Activated CD8-positive, alpha-beta memory T cell treated with anti-CD3 and anti-CD28 coated beads, Interleukin-2, amount 50 U/mL, for 48 hours (primary cell): ENCODE measurements at regions not wholly inside any gene's neighbourhood (a gene's known extent, or its start where the extent isn't known, plus 50 kb on each side); places are given as distances from the start of the nearest gene placed in this dataset.
"Not testable (repeated sequence)": the region's sequence is repeated elsewhere in the genome, so short reads cannot be mapped to it uniquely, and the experiment has no call there.

ENCODE experiments used
- DNase-seq: peaks from one replicate; pipeline ENCODE4 v3.0.0-alpha.2; 2020

DNA sequence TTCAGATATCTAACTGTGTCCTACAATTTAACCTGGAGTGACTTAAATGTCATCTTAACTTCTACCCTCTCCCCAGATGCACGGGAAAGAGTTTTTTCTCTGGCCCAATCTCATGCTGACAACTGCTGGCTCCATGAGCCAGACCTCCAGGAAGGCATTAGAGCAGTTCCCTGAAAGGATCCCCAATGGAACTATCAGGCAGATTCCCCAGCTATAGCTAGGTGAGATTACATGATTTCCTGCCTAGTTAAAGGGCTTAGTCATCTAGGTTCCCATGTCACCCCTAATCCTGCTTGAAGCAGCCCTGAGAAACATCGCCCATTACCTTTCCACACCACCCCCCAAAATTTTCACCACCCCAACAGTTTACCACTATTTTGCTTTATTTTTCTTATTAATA is 373.5 kb upstream of the TRPC7 start:
- no peak for DNase-seq

GRCh38 chr5:136736021-136736420 is 370.7 kb upstream of the TRPC7 start:
- no peak for DNase-seq

GRCh38 chr5:136735611-136736010 is 370.3 kb upstream of the TRPC7 start:
- not testable (repeated sequence) for DNase-seq

DNA sequence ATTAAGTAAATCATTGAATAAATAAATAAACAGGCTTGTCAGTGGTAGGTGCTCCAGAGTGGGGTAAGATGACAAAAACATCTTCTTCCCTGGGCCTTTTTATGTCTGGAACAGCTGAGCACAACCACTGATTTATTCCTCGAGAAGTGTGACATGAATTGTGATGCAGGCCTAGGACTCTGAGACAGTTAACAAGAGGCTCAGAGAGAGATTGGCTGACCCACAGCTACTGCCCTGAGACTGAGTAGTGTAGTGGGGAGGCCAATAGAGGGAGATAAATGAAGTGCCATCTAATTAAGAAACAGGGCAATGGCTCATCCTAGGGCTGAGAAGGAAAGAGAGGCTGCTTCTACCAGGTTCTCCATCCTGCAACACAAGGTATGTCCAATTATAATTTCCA is 369.3 kb upstream of the TRPC7 start:
- no peak for DNase-seq

DNA sequence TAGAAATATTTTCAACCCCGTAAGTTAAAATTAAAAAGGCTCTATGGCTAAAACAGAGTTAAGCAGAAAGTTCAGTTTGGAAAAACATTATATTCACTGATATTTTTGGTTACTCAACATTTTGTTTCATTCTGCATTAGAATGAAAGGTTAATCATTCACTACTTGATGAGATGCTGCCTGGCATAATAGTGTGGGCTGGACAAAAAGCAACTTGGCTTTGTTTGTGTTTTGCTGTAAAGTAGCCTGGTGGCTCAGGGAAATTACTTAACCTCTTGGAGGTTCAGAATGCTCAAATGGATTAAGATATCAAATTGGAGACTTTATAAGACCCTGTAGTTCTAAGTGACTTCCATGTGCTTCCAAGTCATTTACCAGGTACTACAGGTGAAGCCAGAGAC is 367.4 kb upstream of the TRPC7 start:
- no peak for DNase-seq

GRCh38 chr5:136731241-136731900 is 366.0 kb upstream of the TRPC7 start:
- DNase-seq, result no peak

DNA sequence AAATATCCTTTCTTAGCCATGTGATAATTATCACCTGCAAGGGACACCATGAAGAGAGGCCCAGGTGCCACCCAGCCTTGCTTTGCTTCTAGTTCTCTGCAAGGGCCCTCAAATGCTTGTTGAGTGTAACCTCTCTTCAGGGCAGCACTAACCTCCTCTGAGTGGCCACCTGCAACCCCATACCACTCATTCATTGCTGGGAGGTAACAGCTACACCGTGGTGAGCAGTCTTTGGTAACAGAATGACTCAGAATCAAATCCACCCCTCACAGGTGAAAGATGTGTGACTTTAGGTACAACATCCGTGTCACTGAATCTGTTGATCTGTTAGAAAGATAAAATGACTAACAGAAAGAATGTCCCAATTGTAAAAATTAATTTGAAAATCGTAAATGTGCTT is 365.1 kb upstream of the TRPC7 start:
- no peak for DNase-seq

GRCh38 chr5:136729901-136730355 is 364.6 kb upstream of the TRPC7 start:
- DNase-seq, result no peak

DNA sequence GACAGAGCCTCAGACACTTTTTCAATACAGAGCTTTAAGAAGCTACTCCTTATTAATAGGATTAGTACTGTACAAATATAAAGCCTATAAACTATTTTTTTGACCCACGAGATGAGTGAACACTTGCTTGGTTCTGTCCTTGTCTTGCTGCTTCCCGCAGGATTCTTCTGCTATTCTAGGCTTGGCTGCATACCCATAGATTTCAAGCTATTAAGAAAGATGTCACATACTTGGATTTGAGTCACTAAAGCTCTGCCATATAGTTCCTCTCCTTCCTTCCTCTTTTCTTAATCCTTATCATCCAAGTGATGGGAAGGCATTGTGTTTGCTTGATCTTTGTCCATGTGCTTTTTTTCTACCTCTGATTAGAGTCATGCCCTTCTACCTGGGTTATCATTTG is 361.2 kb upstream of the TRPC7 start:
- no peak for DNase-seq

DNA sequence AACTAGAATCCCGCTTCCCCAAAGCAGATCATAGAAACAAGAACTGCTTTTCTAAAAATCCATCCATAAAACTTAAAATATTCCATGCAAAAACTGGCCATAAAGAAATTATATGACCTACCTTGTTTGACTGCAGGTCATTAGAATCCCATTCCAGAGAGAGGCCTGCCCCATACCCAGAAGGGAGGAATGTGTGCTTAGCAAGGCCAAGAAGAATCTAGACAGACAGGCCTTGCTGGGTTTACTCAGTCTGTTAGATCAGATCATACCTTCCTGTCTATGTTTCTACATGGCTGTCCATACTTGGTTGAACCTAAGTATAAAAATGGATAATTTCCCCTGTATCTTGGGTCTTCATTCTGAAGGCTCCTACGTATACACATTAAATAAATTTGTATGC is 358.8 kb upstream of the TRPC7 start:
- no peak for DNase-seq

- DNase-seq, result no peak
Measured at GRCh38 chr5:136722581-136722980, 357.2 kb upstream of the TRPC7 start.

GRCh38 chr5:136722086-136722485 is 356.7 kb upstream of the TRPC7 start:
- DNase-seq, result no peak

- no peak for DNase-seq
Measured at GRCh38 chr5:136720674-136721073, 355.3 kb upstream of the TRPC7 start.

- DNase-seq, result no peak
Measured at GRCh38 chr5:136717917-136718316, 352.6 kb upstream of the TRPC7 start.

GRCh38 chr5:136714286-136714685 is 348.9 kb upstream of the TRPC7 start:
- DNase-seq, result no peak

- no peak for DNase-seq
Measured at GRCh38 chr5:136712628-136713027, 347.3 kb upstream of the TRPC7 start.

GRCh38 chr5:136710834-136711233 is 345.5 kb upstream of the TRPC7 start:
- no peak for DNase-seq

- DNase-seq, result no peak
Measured at GRCh38 chr5:136703706-136704105, 338.4 kb upstream of the TRPC7 start.

DNA sequence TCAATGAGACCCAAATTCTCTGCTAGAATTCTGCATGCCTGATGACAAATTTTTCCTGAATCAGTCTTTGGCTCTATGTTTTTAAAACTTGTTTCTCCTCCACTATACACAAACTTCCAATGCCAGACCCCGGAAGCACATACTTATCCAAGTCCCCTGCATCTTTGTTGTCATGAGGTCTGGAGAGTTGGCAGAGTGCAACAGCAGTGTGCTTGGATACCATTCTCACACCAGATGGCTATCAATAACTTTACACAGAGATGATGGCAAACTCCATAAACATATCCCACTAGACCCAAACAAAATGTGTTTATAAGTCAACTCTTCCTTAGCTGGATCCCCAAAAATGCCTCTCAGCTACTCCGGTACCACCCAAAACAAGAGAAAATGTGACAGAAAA is 337.7 kb upstream of the TRPC7 start:
- no peak for DNase-seq

GRCh38 chr5:136701191-136701590 is 335.8 kb upstream of the TRPC7 start:
- DNase-seq, result no peak

- no peak for DNase-seq
Measured at GRCh38 chr5:136699651-136700050, 334.3 kb upstream of the TRPC7 start.

- no peak for DNase-seq
Measured at GRCh38 chr5:136698970-136699369, 333.6 kb upstream of the TRPC7 start.

GRCh38 chr5:136694258-136694657 is 328.9 kb upstream of the TRPC7 start:
- no peak for DNase-seq

DNA sequence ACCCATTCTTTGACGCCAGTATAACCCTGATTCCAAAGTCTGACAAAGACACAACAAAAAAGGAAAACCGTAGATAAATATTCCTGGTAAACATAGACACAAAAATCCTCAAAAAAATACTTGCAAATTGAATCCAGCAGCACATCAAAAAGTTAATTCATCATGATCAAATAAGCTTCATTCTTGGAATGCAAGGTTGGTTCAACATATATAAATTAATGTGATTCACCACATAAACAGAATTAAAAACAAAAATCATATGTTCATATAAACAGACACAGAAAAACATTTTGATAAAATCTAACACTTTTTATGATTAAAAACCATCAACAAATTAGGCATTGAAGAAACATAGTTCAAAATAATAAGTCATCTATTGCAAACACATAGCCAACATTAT is 324.2 kb upstream of the TRPC7 start:
- no peak for DNase-seq

DNA sequence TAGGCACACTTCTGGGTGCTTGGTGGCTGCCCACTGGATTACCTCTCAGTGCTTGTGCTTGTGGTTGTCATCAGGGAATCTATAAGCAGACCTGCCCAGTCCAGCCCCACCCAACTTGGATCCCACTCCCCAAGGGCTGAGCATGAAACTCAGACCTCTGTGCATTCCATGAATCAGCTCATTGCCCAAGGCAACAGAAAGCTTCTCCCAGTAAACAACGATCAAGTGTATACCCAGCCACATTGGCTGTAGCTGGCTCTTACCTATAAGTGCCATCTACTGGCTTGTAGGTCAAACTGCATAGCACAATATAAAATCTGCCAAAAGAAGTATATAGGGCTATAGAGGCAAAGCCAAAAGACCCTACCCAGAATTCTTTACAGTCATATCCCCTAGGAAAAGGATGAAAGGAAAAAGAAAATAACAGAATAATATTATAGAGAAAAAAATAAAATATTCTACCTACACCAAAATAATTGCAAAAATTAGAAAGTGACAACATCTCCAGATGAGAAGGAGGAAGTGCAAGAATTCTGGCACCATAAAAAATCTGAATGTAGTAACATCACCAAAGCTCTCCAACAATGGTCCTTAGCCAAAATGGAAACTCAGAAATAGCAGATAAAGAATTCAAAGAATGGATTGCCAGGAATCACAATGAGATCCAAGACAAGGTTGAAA is 321.0 kb upstream of the TRPC7 start:
- no peak for DNase-seq
